HCT116 (cell line): ENCODE measurements at regions not wholly inside any gene's neighbourhood (a gene's known extent, or its start where the extent isn't known, plus 50 kb on each side); places are given as distances from the start of the nearest gene placed in this dataset.

Source experiments
- ATAC-seq: fragments of 200-7000 bp; cut with Tn5 transposase; 2 replicates; pipeline ENCODE4 v1.9.1; 2020; ENCODE audit warnings: mild to moderate bottlenecking, moderate library complexity
- BruUV-seq: library from RNA; stranded (reverse); fragments of 400-500 nt; replicated peaks from 2 replicates; lab custom pipeline; 2021; lab: Mats Ljungman, UMichigan
- CTCF ChIA-PET: fragments of 300-600 bp; sonication (Branson Sonifier 250); formaldehyde crosslinking; loops from one replicate; lab custom pipeline; 2021; ENCODE audit warnings: antibody characterized with exemption; lab: Charles Lee
- POLR2A ChIA-PET: fragments of 300-600, 350-600 bp; sonication (Branson Sonifier 250); formaldehyde crosslinking; loops from one replicate; lab custom pipeline; 2021; ENCODE audit warnings: antibody characterized with exemption; lab: Charles Lee
- RAD21 ChIA-PET, 2 experiments: fragments of 300-600 bp; sonication (Branson Sonifier 250); formaldehyde crosslinking; loops; one replicate each; lab custom pipeline; 2023; ENCODE audit warnings: low total read pairs in 2 of 2; ENCODE audit not compliant: uncharacterized antibody in 2 of 2, unreplicated experiment in 2 of 2, low non-redundant PET in 1 of 2; lab: Charles Lee
- DNase-seq: peaks from one replicate; pipeline ENCODE4 v3.0.0-alpha.2; 2010; ENCODE audit warnings: low read depth, low spot score
- H2AFZ ChIP-seq: fragments of 200-600 bp; shearing (Covaris generic), sonication (generic); 2 replicates; pipeline ENCODE4 v1.6.1; 2017; ENCODE audit warnings: low read depth, mixed run types, mixed read lengths, antibody characterized with exemption, low read length; ENCODE audit not compliant: poor library complexity, severe bottlenecking
- H3K27ac ChIP-seq: 2 replicates; pipeline ENCODE4 v1.5.1; 2012; ENCODE audit warnings: low read depth, low read length
- H3K27me3 ChIP-seq: fragments of 200-600 bp; sonication (generic); 2 replicates; pipeline ENCODE4 v1.6.1; 2016; ENCODE audit warnings: mixed run types, low read length, mixed read lengths; ENCODE audit not compliant: insufficient read depth
- H3K36me3 ChIP-seq, 2 experiments: fragments of 200-500 bp in 1 of 2; fragments of 200-600 bp in 1 of 2; sonication (Bioruptor generic) in 1 of 2; sonication (generic) in 1 of 2; 2 replicates each; pipeline versions ENCODE4 v1.5.1 to v1.6.1; 2014 to 2016; ENCODE audit warnings: low read length in 2 of 2, inconsistent platforms in 1 of 2, mixed read lengths in 1 of 2, mixed run types in 1 of 2; ENCODE audit not compliant: insufficient read depth in 2 of 2, control insufficient read depth in 1 of 2
- H3K4me1 ChIP-seq, 2 experiments: fragments of 200-600 bp in 1 of 2; sonication (generic) in 1 of 2; 2 replicates each; pipeline versions ENCODE4 v1.5.1 to v1.6.1; 2012 to 2017; ENCODE audit warnings: low read length in 2 of 2, inconsistent platforms in 1 of 2, mild to moderate bottlenecking in 1 of 2, mixed read lengths in 1 of 2, mixed run types in 1 of 2, moderate library complexity in 1 of 2; ENCODE audit not compliant: insufficient read depth in 2 of 2, control insufficient read depth in 1 of 2
- H3K4me2 ChIP-seq: fragments of 200-600 bp; sonication (generic); 2 replicates; pipeline ENCODE4 v1.6.1; 2017; ENCODE audit warnings: mixed run types, low read length, mixed read lengths
- H3K4me3 ChIP-seq, 2 experiments: fragments of 200-600 bp in 1 of 2; sonication (generic) in 1 of 2; replicated peaks in 1 of 2; 2 replicates each; pipeline ENCODE4 v1.5.1; 2011 to 2016; ENCODE audit warnings: low read length in 2 of 2, control low read depth in 1 of 2, low read depth in 1 of 2, mild to moderate bottlenecking in 1 of 2, mixed read lengths in 1 of 2, mixed run types in 1 of 2
- H3K79me2 ChIP-seq: fragments of 200-600 bp; sonication (generic); 2 replicates; pipeline ENCODE4 v1.6.1; 2017; ENCODE audit warnings: mild to moderate bottlenecking, mixed run types, low read length, moderate library complexity, mixed read lengths; ENCODE audit not compliant: insufficient read depth
- H3K9ac ChIP-seq: fragments of 200-600 bp; sonication (generic); 2 replicates; pipeline ENCODE4 v1.6.1; 2016; ENCODE audit warnings: low read length, mixed read lengths
- H3K9me2 ChIP-seq: fragments of 200-600 bp; sonication (generic), shearing (Covaris generic); 2 replicates; pipeline ENCODE4 v1.6.1; 2017; ENCODE audit warnings: mixed run types, mild to moderate bottlenecking, moderate library complexity; ENCODE audit not compliant: insufficient read depth
- H3K9me3 ChIP-seq, 2 experiments: fragments of 200-500 bp in 1 of 2; fragments of 200-600 bp in 1 of 2; sonication (Bioruptor generic) in 1 of 2; sonication (generic) in 1 of 2; 2 replicates each; pipeline ENCODE4 v1.6.1; 2014 to 2017; ENCODE audit warnings: low read length in 2 of 2, mixed read lengths in 2 of 2, inconsistent platforms in 1 of 2, low read depth in 1 of 2, mild to moderate bottlenecking in 1 of 2, mixed run types in 1 of 2, moderate library complexity in 1 of 2; ENCODE audit not compliant: control insufficient read depth in 1 of 2, insufficient read depth in 1 of 2
- H4K20me1 ChIP-seq: fragments of 200-600 bp; sonication (generic), shearing (Covaris generic); 2 replicates; pipeline ENCODE4 v1.6.1; 2017; ENCODE audit warnings: mixed run types, mild to moderate bottlenecking, moderate library complexity; ENCODE audit not compliant: insufficient read depth
- CBX3 ChIP-seq: IDR thresholded peaks from 2 replicates; pipeline ENCODE4 v1.6.1; 2012; ENCODE audit warnings: low read depth
- CTCF ChIP-seq, 3 experiments: fragments of 200-600 bp in 1 of 3; sonication (generic) in 1 of 3; IDR thresholded peaks in 2 of 3; conservative IDR thresholded peaks in 1 of 3; 2 replicates each; pipeline ENCODE4 v1.5.1; 2012 to 2017; ENCODE audit warnings: low read depth in 2 of 3, low read length in 2 of 3, antibody characterized with exemption in 1 of 3, borderline replicate concordance in 1 of 3, control low read depth in 1 of 3, mild to moderate bottlenecking in 1 of 3, mixed read lengths in 1 of 3, mixed run types in 1 of 3, moderate library complexity in 1 of 3; ENCODE audit not compliant: insufficient read depth in 1 of 3
- EGR1 ChIP-seq: IDR thresholded peaks from 2 replicates; pipeline ENCODE4 v1.6.1; 2012; ENCODE audit warnings: low read depth
- ELF1 ChIP-seq: IDR thresholded peaks from 2 replicates; pipeline ENCODE4 v1.6.1; 2012; ENCODE audit warnings: low read depth, borderline replicate concordance
- EZH2 ChIP-seq: fragments of 200-600 bp; sonication (generic); IDR thresholded peaks from 2 replicates; pipeline ENCODE4 v1.6.1; 2017; ENCODE audit warnings: antibody characterized with exemption, mixed run types
- FOSL1 ChIP-seq: IDR thresholded peaks from 2 replicates; pipeline ENCODE4 v1.6.1; 2012; ENCODE audit warnings: low read depth
- JUND ChIP-seq: IDR thresholded peaks from 2 replicates; pipeline ENCODE4 v1.6.1; 2012
- MAX ChIP-seq: IDR thresholded peaks from 2 replicates; pipeline ENCODE4 v1.6.1; 2012
- POLR2A ChIP-seq: IDR thresholded peaks from 2 replicates; pipeline ENCODE4 v1.7.0; 2011; ENCODE audit warnings: borderline replicate concordance; ENCODE audit not compliant: insufficient read depth, insufficient read length; ENCODE audit errors: extremely low read depth
- POLR2AphosphoS5 ChIP-seq: IDR thresholded peaks from 2 replicates; pipeline ENCODE4 v1.6.1; 2011; ENCODE audit warnings: mild to moderate bottlenecking, low read depth, low read length, moderate library complexity
- RAD21 ChIP-seq: IDR thresholded peaks from 2 replicates; pipeline ENCODE4 v1.6.1; 2012; ENCODE audit warnings: low read depth, mild to moderate bottlenecking
- SIN3A ChIP-seq: IDR thresholded peaks from 2 replicates; pipeline ENCODE4 v1.6.1; 2012; ENCODE audit warnings: low read depth
- ZFX ChIP-seq: fragments of 450-650 bp; IDR thresholded peaks from 2 replicates; pipeline ENCODE4 v1.6.1; 2017
- intact Hi-C: fragments of 100-400 bp; cut with micrococcal nuclease; formaldehyde crosslinking; loops from 2 replicates; pipeline ENCODE4 v1.10.0; 2022
- TF ChIP-seq, protein P1 (sequence below): IDR thresholded peaks from 2 replicates; pipeline ENCODE4 v1.6.1; 2011; ENCODE audit warnings: mild to moderate bottlenecking, low read length, moderate library complexity; ENCODE audit not compliant: insufficient replicate concordance; ENCODE audit errors: extremely low read depth

- no peaks in the 10 kb centered on the region for H3K79me2 ChIP-seq
- no peak overlapping the region for H3K27ac ChIP-seq
- POLR2A ChIA-PET: no interaction called here
- no peaks in the 10 kb centered on the region for H3K27me3 ChIP-seq
- RAD21 ChIA-PET: no interaction called here
- H3K9me2 ChIP-seq: no peaks in the 10 kb centered on the region
- H3K4me3 ChIP-seq: no peak overlapping the region
- intact Hi-C loops: no loop called here
- ATAC-seq (no peak), DNase-seq (no peak)
- H4K20me1 ChIP-seq: no peaks in the 10 kb centered on the region
- no peak overlapping the region for H3K9ac ChIP-seq
- H2AFZ ChIP-seq: no peak overlapping the region
- peaks cover 7 to 11% of the 10 kb centered on the region in 2 experiments; a peak in 3 of 4 replicates for H3K4me1 ChIP-seq
- CTCF ChIA-PET: no interaction called here
- no peaks in the 10 kb centered on the region for H3K36me3 ChIP-seq
- no peak overlapping the region for H3K4me2 ChIP-seq
- TF ChIP-seq POLR2A (no peak), JUND (no peak), SIN3A (no peak), POLR2AphosphoS5 (no peak), FOSL1 (no peak), ZFX (no peak), ELF1 (no peak), CTCF (IDR thresholded peaks at IDR 0.05 in 2 of 3, conservative IDR thresholded peaks at IDR 0.05 in 1 of 3; ENCODE audit: borderline replicate concordance in 1 of 3, insufficient read depth in 1 of 3, low read depth in 2 of 3, low read length in 2 of 3) (no peak), EZH2 (no peak), CBX3 (no peak), RAD21 (no peak), EGR1 (no peak), MAX (no peak)
- TF ChIP-seq, protein P1, sequence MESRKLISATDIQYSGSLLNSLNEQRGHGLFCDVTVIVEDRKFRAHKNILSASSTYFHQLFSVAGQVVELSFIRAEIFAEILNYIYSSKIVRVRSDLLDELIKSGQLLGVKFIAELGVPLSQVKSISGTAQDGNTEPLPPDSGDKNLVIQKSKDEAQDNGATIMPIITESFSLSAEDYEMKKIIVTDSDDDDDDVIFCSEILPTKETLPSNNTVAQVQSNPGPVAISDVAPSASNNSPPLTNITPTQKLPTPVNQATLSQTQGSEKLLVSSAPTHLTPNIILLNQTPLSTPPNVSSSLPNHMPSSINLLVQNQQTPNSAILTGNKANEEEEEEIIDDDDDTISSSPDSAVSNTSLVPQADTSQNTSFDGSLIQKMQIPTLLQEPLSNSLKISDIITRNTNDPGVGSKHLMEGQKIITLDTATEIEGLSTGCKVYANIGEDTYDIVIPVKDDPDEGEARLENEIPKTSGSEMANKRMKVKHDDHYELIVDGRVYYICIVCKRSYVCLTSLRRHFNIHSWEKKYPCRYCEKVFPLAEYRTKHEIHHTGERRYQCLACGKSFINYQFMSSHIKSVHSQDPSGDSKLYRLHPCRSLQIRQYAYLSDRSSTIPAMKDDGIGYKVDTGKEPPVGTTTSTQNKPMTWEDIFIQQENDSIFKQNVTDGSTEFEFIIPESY: no peak
- BruUV-seq: no TSS peak
- no peaks in the 10 kb centered on the region for H3K9me3 ChIP-seq
These were observed 242.5 kb upstream of the TBL1XR1 start for GRCh38 chr3:177439694-177440269.
